Neural progenitor cell (in vitro differentiated cells): ENCODE measurements at regions not wholly inside any gene's neighbourhood (a gene's known extent, or its start where the extent isn't known, plus 50 kb on each side); places are given as distances from the start of the nearest gene placed in this dataset.

Source experiments
- CTCF ChIP-seq: fragments of 200-600 bp; sonication (generic); IDR thresholded peaks from 2 replicates; pipeline ENCODE4 v1.5.1; 2017; ENCODE audit warnings: antibody characterized with exemption, mild to moderate bottlenecking
- EZH2 ChIP-seq: fragments of 200-600 bp; sonication (generic); IDR thresholded peaks from 2 replicates; pipeline ENCODE4 v1.6.1; 2017; ENCODE audit warnings: antibody characterized with exemption, mild to moderate bottlenecking, moderate library complexity
- EZH2phosphoT487 ChIP-seq: fragments of 200-600 bp; sonication (generic); IDR thresholded peaks from 2 replicates; pipeline ENCODE4 v1.6.1; 2017; ENCODE audit warnings: antibody characterized with exemption

- TF ChIP-seq CTCF = no peak
- no peak for TF ChIP-seq EZH2phosphoT487
- no peak for TF ChIP-seq EZH2
Measured at GRCh38 chr9:14440062-14440461, 126.1 kb upstream of the NFIB start.
